HG03103 (cell line): ENCODE measurements at regions not wholly inside any gene's neighbourhood (a gene's known extent, or its start where the extent isn't known, plus 50 kb on each side); places are given as distances from the start of the nearest gene placed in this dataset.
"Not testable (repeated sequence)": the region's sequence is repeated elsewhere in the genome, so short reads cannot be mapped to it uniquely, and the experiment has no call there.

Source experiments
- ATAC-seq: cut with Tn5 transposase; IDR thresholded peaks from one replicate; pipeline ENCODE4 v1.9.1; 2021; ENCODE audit warnings: low read depth; ENCODE audit not compliant: unreplicated experiment

GRCh38 chr5:96528826-96529474 is 95.9 kb upstream of the PCSK1 start:
- no peak for ATAC-seq

- ATAC-seq = no peak
Observed at GRCh38 chr5:96529559-96529958, 96.5 kb upstream of the PCSK1 start.

GRCh38 chr5:96530901-96531300 is 97.9 kb upstream of the PCSK1 start:
- no peak for ATAC-seq

- ATAC-seq = no peak
Observed at GRCh38 chr5:96533371-96533770, 100.3 kb upstream of the PCSK1 start.

GRCh38 chr5:96537386-96537785 is 104.3 kb upstream of the PCSK1 start:
- no peak for ATAC-seq

GRCh38 chr5:96538808-96539250 is 105.8 kb upstream of the PCSK1 start:
- ATAC-seq = no peak

GRCh38 chr5:96546120-96546519 is 113.1 kb upstream of the PCSK1 start:
- ATAC-seq = no peak

- no peak for ATAC-seq
Observed at GRCh38 chr5:96547486-96547885, 114.4 kb upstream of the PCSK1 start.

- ATAC-seq = no peak
Observed at GRCh38 chr5:96548905-96549304, 113.3 kb upstream of the CAST start.

- ATAC-seq = not testable (repeated sequence)
Observed at GRCh38 chr5:96560857-96561256, 101.3 kb upstream of the CAST start.

GRCh38 chr5:96562614-96563013 is 99.6 kb upstream of the CAST start:
- no peak for ATAC-seq

- ATAC-seq = no peak
Observed at GRCh38 chr5:96563816-96564215, 98.4 kb upstream of the CAST start.

- no peak for ATAC-seq
Observed at GRCh38 chr5:96565582-96566265, 96.5 kb upstream of the CAST start.

- no peak for ATAC-seq
Observed at GRCh38 chr5:96566833-96567587, 95.2 kb upstream of the CAST start.

- no peak for ATAC-seq
Observed at GRCh38 chr5:96569332-96569731, 92.8 kb upstream of the CAST start.

GRCh38 chr5:96569770-96570169 is 92.4 kb upstream of the CAST start:
- ATAC-seq = no peak

- ATAC-seq = no peak
Observed at GRCh38 chr5:96572864-96573512, 89.2 kb upstream of the CAST start.

GRCh38 chr5:96573513-96573894 is 88.7 kb upstream of the CAST start:
- ATAC-seq = no peak

- ATAC-seq = no peak
Observed at GRCh38 chr5:96576876-96577275, 85.3 kb upstream of the CAST start.

- ATAC-seq = no peak
Observed at GRCh38 chr5:96577909-96578308, 84.3 kb upstream of the CAST start.

GRCh38 chr5:96579711-96580110 is 82.5 kb upstream of the CAST start:
- ATAC-seq = no peak
